Lower lobe of right lung (tissue), 2 donors: ENCODE measurements at regions not wholly inside any gene's neighbourhood (a gene's known extent, or its start where the extent isn't known, plus 50 kb on each side); places are given as distances from the start of the nearest gene placed in this dataset.
A peak's percentile ranks its signal among the peaks of the same experiment; 100 is the strongest.

Source experiments
- ATAC-seq, 2 donors: fragments of 200-7000 bp; cut with Tn5 transposase; one replicate each; pipeline ENCODE4 v1.9.1; 2020 to 2022; ENCODE audit warnings: mild to moderate bottlenecking in 2 of 2, moderate library complexity in 2 of 2
- DNase-seq: peaks from one replicate; pipeline ENCODE4 v3.0.0-alpha.2; 2020
- H3K27ac ChIP-seq: fragments of 200-600 bp; one replicate; pipeline ENCODE4 v1.8.0; 2022
- H3K27me3 ChIP-seq: fragments of 200-600 bp; one replicate; pipeline ENCODE4 v1.8.0; 2022; ENCODE audit warnings: low read depth
- H3K36me3 ChIP-seq: fragments of 200-600 bp; one replicate; pipeline ENCODE4 v1.8.0; 2022; ENCODE audit warnings: mild to moderate bottlenecking
- H3K4me1 ChIP-seq: fragments of 200-600 bp; one replicate; pipeline ENCODE4 v1.8.0; 2022
- H3K4me3 ChIP-seq: fragments of 200-600 bp; one replicate; pipeline ENCODE4 v1.8.0; 2022; ENCODE audit warnings: mild to moderate bottlenecking
- H3K9me3 ChIP-seq: fragments of 200-600 bp; one replicate; pipeline ENCODE4 v1.8.0; 2022
- CTCF ChIP-seq: fragments of 200-600 bp; IDR thresholded peaks from one replicate; pipeline ENCODE4 v1.8.0; 2022; ENCODE audit warnings: antibody characterized with exemption, mild to moderate bottlenecking
- intact Hi-C: fragments of 100-400 bp; cut with DNase I; formaldehyde crosslinking; loops from one replicate; pipeline ENCODE4 v1.11.0; 2022
- donor health status: DM: no; HTN: yes; CAD: no; lungs with severe emphysema.

GRCh38 chr5:83844449-83845068, 123.9 kb upstream of the HAPLN1 start:
- intact Hi-C loops = no loop called here
- DNase-seq (no peak), ATAC-seq (peak; percentile 83 to 91)
- no peaks in the 10 kb centered on the region for H3K36me3 ChIP-seq
- H3K9me3 ChIP-seq = no peaks in the 10 kb centered on the region
- H3K4me3 ChIP-seq = no peak overlapping the region
- H3K4me1 ChIP-seq = peaks cover 3% of the 10 kb centered on the region
- TF ChIP-seq CTCF = no peak
- no peak overlapping the region for H3K27ac ChIP-seq
- no peaks in the 10 kb centered on the region for H3K27me3 ChIP-seq

DNA sequence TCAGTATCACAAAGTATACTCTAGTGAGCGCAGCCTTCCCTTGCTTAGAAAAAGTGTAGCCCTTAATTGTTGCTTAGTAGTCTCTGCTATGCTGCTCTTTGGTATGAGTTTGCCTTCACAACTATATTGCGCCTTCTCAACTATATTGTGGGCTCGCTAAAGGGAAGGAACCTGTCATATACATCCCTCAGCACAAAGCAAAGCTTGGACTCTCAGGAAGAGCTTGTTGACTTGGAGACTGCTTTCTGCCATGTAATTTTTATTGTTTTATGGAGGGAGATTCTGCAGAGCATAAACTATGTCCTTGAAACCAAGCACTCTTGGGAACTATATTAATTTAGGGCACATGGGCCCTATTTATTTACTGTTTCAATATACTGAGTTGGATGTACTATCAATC, 119.1 kb upstream of the HAPLN1 start:
- ATAC-seq = no peak

GRCh38 chr5:83839256-83839655, 118.6 kb upstream of the HAPLN1 start:
- intact Hi-C loops = no loop called here
- no peaks in the 10 kb centered on the region for H3K36me3 ChIP-seq
- H3K27me3 ChIP-seq = no peaks in the 10 kb centered on the region
- ATAC-seq (no peak), DNase-seq (no peak)
- no peak for TF ChIP-seq CTCF
- H3K27ac ChIP-seq = no peak overlapping the region
- peaks cover under 1% of the 10 kb centered on the region for H3K4me1 ChIP-seq
- no peak overlapping the region for H3K4me3 ChIP-seq
- H3K9me3 ChIP-seq = no peaks in the 10 kb centered on the region

More for the DNA sequence above, 119.1 kb upstream of the HAPLN1 start:
- H3K4me3 ChIP-seq = no peak overlapping the region
- no peaks in the 10 kb centered on the region for H3K36me3 ChIP-seq
- no peaks in the 10 kb centered on the region for H3K27me3 ChIP-seq
- TF ChIP-seq CTCF = no peak
- intact Hi-C loops = no loop called here
- peaks cover 3% of the 10 kb centered on the region for H3K4me1 ChIP-seq
- no peak overlapping the region for H3K27ac ChIP-seq
- no peaks in the 10 kb centered on the region for H3K9me3 ChIP-seq
- no peak for DNase-seq

- Histone ChIP-seq H3K27ac (no peak overlapping the region), H3K36me3 (no peaks in the 10 kb centered on the region), H3K27me3 (no peaks in the 10 kb centered on the region), H3K9me3 (no peaks in the 10 kb centered on the region), H3K4me3 (no peak overlapping the region), H3K4me1 (no peaks in the 10 kb centered on the region)
- ATAC-seq (no peak), DNase-seq (no peak)
- TF ChIP-seq CTCF = no peak
- intact Hi-C loops = no loop called here
Observed at GRCh38 chr5:83837265-83837907, 116.7 kb upstream of the HAPLN1 start.

DNA sequence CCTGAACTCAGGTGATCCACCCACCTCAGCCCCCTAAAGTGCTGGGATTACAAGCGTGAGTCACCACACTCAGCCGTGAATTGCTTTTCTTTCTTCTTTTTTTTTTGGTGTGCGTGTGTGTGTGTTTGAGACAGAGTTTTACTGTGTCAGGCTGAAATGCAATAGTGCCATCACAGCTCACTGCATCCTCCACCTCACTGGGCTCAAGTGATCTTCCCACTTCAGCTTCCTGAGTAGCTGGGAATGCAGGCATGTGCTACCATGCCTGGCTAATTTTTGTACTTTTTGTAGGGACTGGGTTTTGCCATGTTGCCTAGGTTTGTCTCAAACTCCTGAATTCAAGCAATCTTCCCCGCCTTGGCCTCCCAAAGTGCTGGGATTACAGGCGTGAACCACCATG, 113.7 kb upstream of the HAPLN1 start:
- ATAC-seq (no peak), DNase-seq (no peak)
- H3K9me3 ChIP-seq = no peaks in the 10 kb centered on the region
- no peaks in the 10 kb centered on the region for H3K27me3 ChIP-seq
- H3K4me3 ChIP-seq = no peak overlapping the region
- H3K27ac ChIP-seq = no peak overlapping the region
- intact Hi-C loops = no loop called here
- no peaks in the 10 kb centered on the region for H3K36me3 ChIP-seq
- TF ChIP-seq CTCF = no peak
- H3K4me1 ChIP-seq = no peaks in the 10 kb centered on the region
